B cell (primary cell): ENCODE measurements at regions not wholly inside any gene's neighbourhood (a gene's known extent, or its start where the extent isn't known, plus 50 kb on each side); places are given as distances from the start of the nearest gene placed in this dataset.

Source experiments
- ATAC-seq: fragments of 200-7000 bp; cut with Tn5 transposase; one replicate; pipeline ENCODE4 v1.10.0; 2021; ENCODE audit warnings: low read depth, mild to moderate bottlenecking, moderate number of reproducible peaks, moderate library complexity
- CTCF ChIA-PET: fragments of 350-600 bp; sonication (Branson Sonifier 250); formaldehyde crosslinking; loops from one replicate; lab custom pipeline; 2021; ENCODE audit warnings: antibody characterized with exemption, inconsistent platforms; lab: Charles Lee
- POLR2A ChIA-PET: fragments of 350-600 bp; sonication (Branson Sonifier 250); formaldehyde crosslinking; loops from one replicate; lab custom pipeline; 2021; ENCODE audit warnings: antibody characterized with exemption; lab: Charles Lee
- DNase-seq: peaks from one replicate; pipeline ENCODE4 v3.0.0; 2013
- H2AFZ ChIP-seq: 2 replicates; pipeline ENCODE4 v1.6.1; 2012; ENCODE audit warnings: mild to moderate bottlenecking, low read depth, low read length; ENCODE audit not compliant: insufficient read depth, poor library complexity, severe bottlenecking
- H3K27ac ChIP-seq, 2 donors: 1 replicate in 1 of 2; 2 replicates in 1 of 2; pipeline ENCODE4 v1.5.1; 2012 to 2013; ENCODE audit warnings: low read length in 2 of 2, mild to moderate bottlenecking in 2 of 2, moderate library complexity in 1 of 2
- H3K27me3 ChIP-seq, 4 experiments: fragments of 200-600 bp in 1 of 4; sonication (generic) in 1 of 4; replicated peaks in 1 of 4; 1 replicate in 2 of 4; 2 replicates in 2 of 4; pipeline versions ENCODE4 v1.6.1 to v1.7.0; 2013 to 2016; ENCODE audit warnings: low read length in 3 of 4, mild to moderate bottlenecking in 2 of 4, mixed read lengths in 1 of 4, moderate library complexity in 1 of 4; ENCODE audit not compliant: insufficient read depth in 4 of 4, control insufficient read depth in 3 of 4; ENCODE audit errors: control extremely low read depth in 1 of 4
- H3K36me3 ChIP-seq, 2 experiments: replicated peaks in 1 of 2; 1 replicate in 1 of 2; 2 replicates in 1 of 2; pipeline versions ENCODE4 v1.6.1 to v1.7.1; 2013; ENCODE audit warnings: low read length in 1 of 2; ENCODE audit not compliant: insufficient read depth in 2 of 2, control insufficient read depth in 1 of 2; ENCODE audit errors: control extremely low read depth in 1 of 2, extremely low read depth in 1 of 2
- H3K4me1 ChIP-seq, 2 donors: fragments of 200-600 bp in 1 of 2; sonication (generic) in 1 of 2; 1 replicate in 1 of 2; 2 replicates in 1 of 2; pipeline versions ENCODE4 v1.5.1 to v1.6.1; 2013 to 2017; ENCODE audit warnings: low read length in 2 of 2; ENCODE audit not compliant: control insufficient read depth in 2 of 2, insufficient read depth in 2 of 2
- H3K4me2 ChIP-seq: replicated peaks from 2 replicates; pipeline ENCODE3; 2012; ENCODE audit warnings: mild to moderate bottlenecking, low read depth, low read length; ENCODE audit not compliant: poor library complexity, severe bottlenecking
- H3K4me3 ChIP-seq, 5 experiments: fragments of 200-600 bp in 1 of 5; sonication (generic) in 1 of 5; 1 replicate in 3 of 5; 2 replicates in 2 of 5; pipeline versions ENCODE4 v1.5.1 to v1.7.0; 2011 to 2016; ENCODE audit warnings: low read length in 4 of 5, mild to moderate bottlenecking in 4 of 5, low read depth in 2 of 5, control low read depth in 1 of 5, moderate library complexity in 1 of 5; ENCODE audit not compliant: insufficient read depth in 1 of 5; ENCODE audit errors: control extremely low read depth in 1 of 5, extremely low read depth in 1 of 5
- H3K79me2 ChIP-seq: fragments of 200-600 bp; sonication (generic); one replicate; pipeline ENCODE4 v1.6.0; 2016; ENCODE audit warnings: low read length; ENCODE audit not compliant: control insufficient read depth, insufficient read depth
- H3K9ac ChIP-seq: fragments of 200-600 bp; sonication (generic); 2 replicates; pipeline ENCODE4 v1.6.1; 2017; ENCODE audit warnings: mild to moderate bottlenecking, low read length, moderate library complexity
- H3K9me3 ChIP-seq, 3 donors: one replicate each; pipeline versions ENCODE4 v1.6.1 to v1.7.1; 2013; ENCODE audit warnings: low read length in 2 of 3; ENCODE audit not compliant: control insufficient read depth in 2 of 3, insufficient read depth in 1 of 3; ENCODE audit errors: control extremely low read depth in 1 of 3
- H4K20me1 ChIP-seq: 2 replicates; pipeline ENCODE4 v1.6.0; 2012; ENCODE audit warnings: mild to moderate bottlenecking, low read length; ENCODE audit not compliant: insufficient read depth, control insufficient read depth, poor library complexity, severe bottlenecking
- H3K27ac Mint-ChIP-seq: one replicate; pipeline ENCODE4 v1.8.0; 2021; ENCODE audit warnings: mixed read lengths
- H3K27me3 Mint-ChIP-seq: one replicate; pipeline ENCODE4 v1.8.0; 2021; ENCODE audit warnings: mixed read lengths
- H3K4me1 Mint-ChIP-seq: one replicate; pipeline ENCODE4 v1.8.0; 2021; ENCODE audit warnings: mixed read lengths
- H3K4me3 Mint-ChIP-seq: one replicate; pipeline ENCODE4 v1.8.0; 2021; ENCODE audit warnings: mixed read lengths
- H3K9me3 Mint-ChIP-seq: one replicate; pipeline ENCODE4 v1.8.0; 2022; ENCODE audit warnings: mixed read lengths; ENCODE audit not compliant: insufficient read depth
- CTCF ChIP-seq: fragments of 200-600 bp; IDR thresholded peaks from one replicate; pipeline ENCODE4 v1.8.0; 2022; ENCODE audit warnings: antibody characterized with exemption, mild to moderate bottlenecking
- EZH2 ChIP-seq: IDR thresholded peaks from 2 replicates; pipeline ENCODE4 v1.6.1; 2012; ENCODE audit warnings: borderline replicate concordance, low read depth, mild to moderate bottlenecking, moderate library complexity, low read length; ENCODE audit not compliant: insufficient read depth, poor library complexity, severe bottlenecking
- WGBS: methylation state at CpG from one replicate; pipeline ENCODE4 v1.1.5; 2013; ENCODE audit warnings: missing lambda C conversion rate; ENCODE audit not compliant: insufficient coverage; 5-methylcytosine and 5-hydroxymethylcytosine counted together
- intact Hi-C: fragments of 100-400 bp; cut with micrococcal nuclease; formaldehyde crosslinking; loops from one replicate; pipeline ENCODE4 v1.10.0; 2022

- Mint-ChIP-seq H3K4me1 (no peaks in the 10 kb centered on the region), H3K27ac (no peak overlapping the region), H3K27me3 (no peaks in the 10 kb centered on the region), H3K9me3 (no peaks in the 10 kb centered on the region), H3K4me3 (no peak overlapping the region)
- no peaks in the 10 kb centered on the region for H4K20me1 ChIP-seq
- H3K4me1 ChIP-seq, result no peaks in the 10 kb centered on the region
- no peaks in the 10 kb centered on the region for H3K36me3 ChIP-seq
- intact Hi-C loops, result no loop called here
- H2AFZ ChIP-seq, result no peak overlapping the region
- no peaks in the 10 kb centered on the region for H3K79me2 ChIP-seq
- ATAC-seq (no peak), DNase-seq (no peak)
- ChIA-PET CTCF (no interaction called here), POLR2A (no interaction called here)
- H3K9me3 ChIP-seq, result peaks cover 0 to under 1% (median 0%) of the 10 kb centered on the region in 3 donors
- H3K4me3 ChIP-seq, result no peak overlapping the region
- no peak for TF ChIP-seq CTCF
- no peak for TF ChIP-seq EZH2
- no peaks in the 10 kb centered on the region for H3K27me3 ChIP-seq
- 100% methylated on average over 2 of the region's 4 CpGs for WGBS
- H3K4me2 ChIP-seq, result no peak overlapping the region
- no peak overlapping the region for H3K27ac ChIP-seq
- H3K9ac ChIP-seq, result no peak overlapping the region
These were observed 334.0 kb upstream of the FLRT2 start for GRCh38 chr14:85195872-85196477.

DNA sequence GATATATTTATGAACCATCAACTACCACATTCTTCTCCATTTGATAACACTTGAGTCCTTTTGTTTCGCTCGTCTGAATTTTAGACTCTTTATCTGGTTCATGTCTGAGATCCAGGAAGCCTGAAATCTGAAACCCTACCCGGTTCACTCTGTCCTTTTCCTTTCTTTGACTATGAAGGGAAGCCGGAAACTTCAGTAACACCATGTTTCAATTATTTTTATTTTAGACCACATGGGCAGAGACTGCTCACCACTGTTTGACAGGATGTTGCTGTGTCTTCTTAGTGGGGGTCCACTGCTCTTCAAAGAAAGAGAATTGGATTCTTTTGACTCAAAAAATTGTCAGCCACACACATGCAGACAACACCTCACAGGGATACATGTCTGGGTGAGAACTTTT is 331.9 kb upstream of the FLRT2 start:
- Histone ChIP-seq H4K20me1 (no peaks in the 10 kb centered on the region), H3K36me3 (no peaks in the 10 kb centered on the region), H3K9me3 (no peaks in the 10 kb centered on the region), H3K4me2 (no peak overlapping the region), H2AFZ (no peak overlapping the region), H3K27ac (no peak overlapping the region), H3K4me1 (no peaks in the 10 kb centered on the region), H3K9ac (no peak overlapping the region), H3K4me3 (no peak overlapping the region), H3K79me2 (no peaks in the 10 kb centered on the region), H3K27me3 (no peaks in the 10 kb centered on the region)
- H3K27ac Mint-ChIP-seq, result no peak overlapping the region
- 96% methylated on average over 3 of the region's 4 CpGs for WGBS
- intact Hi-C loops, result no loop called here
- peaks cover 2% of the 10 kb centered on the region for H3K9me3 Mint-ChIP-seq
- TF ChIP-seq EZH2 (no peak), CTCF (no peak)
- no peak for ATAC-seq
- no peak for DNase-seq
- H3K4me3 Mint-ChIP-seq, result no peak overlapping the region
- ChIA-PET POLR2A (no interaction called here), CTCF (no interaction called here)
- H3K27me3 Mint-ChIP-seq, result no peaks in the 10 kb centered on the region
- H3K4me1 Mint-ChIP-seq, result no peaks in the 10 kb centered on the region
